ENCODE measurements at regions not wholly inside any gene's neighbourhood (a gene's known extent, or its start where the extent isn't known, plus 50 kb on each side); places are given as distances from the start of the nearest gene placed in this dataset.
"Not testable (repeated sequence)": the region's sequence is repeated elsewhere in the genome, so short reads cannot be mapped to it uniquely, and the experiment has no call there.

GRCh38 chr17:70408768-70409167 is 239.4 kb downstream of the KCNJ2 start:
- no peak overlapping the region for H3K4me3 ChIP-seq (ENCODE audit: low read depth, low read length)
- no peak for DNase-seq (ENCODE audit: low read depth)

DNA sequence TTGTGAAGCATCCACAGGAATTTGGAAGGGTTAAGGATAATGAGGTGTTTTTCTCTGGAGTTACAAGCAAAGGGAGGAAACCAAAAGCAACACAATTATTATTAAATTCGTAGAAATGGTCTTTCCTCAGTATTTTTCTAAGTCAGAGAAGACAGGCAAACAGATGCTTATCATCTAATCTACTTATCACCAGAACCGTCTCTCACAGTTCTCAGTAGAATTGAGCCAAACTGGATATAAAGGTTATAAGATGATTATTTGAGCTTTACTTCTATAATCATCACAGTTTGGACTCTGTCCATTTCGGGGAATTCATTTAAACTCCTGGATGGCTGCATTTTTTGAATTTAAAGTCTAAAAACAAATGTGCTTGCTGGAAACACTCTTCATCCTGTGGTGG is 245.0 kb downstream of the KCNJ2 start:
- no peak overlapping the region for H3K4me3 ChIP-seq (ENCODE audit: low read depth, low read length)
- DNase-seq (ENCODE audit: low read depth) = no peak

GRCh38 chr17:70420861-70421445 is 251.6 kb downstream of the KCNJ2 start:
- peak; percentile 39 for DNase-seq (ENCODE audit: low read depth)
- no peak overlapping the region for H3K4me3 ChIP-seq (ENCODE audit: low read depth, low read length)

DNA sequence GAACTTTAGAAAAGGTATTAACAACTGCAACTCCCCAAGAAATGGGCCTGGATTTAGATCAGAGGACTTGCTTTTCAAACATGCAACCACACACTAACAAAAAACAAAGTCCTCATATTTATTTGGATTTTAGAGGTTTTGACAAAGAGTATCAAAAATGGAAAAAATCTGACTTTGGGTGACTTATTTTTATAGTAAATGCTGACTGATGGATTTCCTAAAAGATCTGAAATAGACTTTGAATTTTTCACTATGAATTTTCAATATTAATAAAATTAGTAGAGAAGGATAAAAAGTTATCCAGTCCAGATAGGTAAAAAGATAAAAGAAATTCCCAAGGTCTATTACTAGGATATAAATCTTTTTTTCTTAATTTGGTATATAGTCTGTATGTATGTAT is 253.5 kb downstream of the KCNJ2 start:
- DNase-seq (ENCODE audit: low read depth) = no peak
- H3K4me3 ChIP-seq (ENCODE audit: low read depth, low read length) = no peak overlapping the region

- H3K4me3 ChIP-seq (ENCODE audit: low read depth, low read length) = no peak overlapping the region
- no peak for DNase-seq (ENCODE audit: low read depth)
These were observed 254.2 kb downstream of the KCNJ2 start for GRCh38 chr17:70423562-70423961.

DNA sequence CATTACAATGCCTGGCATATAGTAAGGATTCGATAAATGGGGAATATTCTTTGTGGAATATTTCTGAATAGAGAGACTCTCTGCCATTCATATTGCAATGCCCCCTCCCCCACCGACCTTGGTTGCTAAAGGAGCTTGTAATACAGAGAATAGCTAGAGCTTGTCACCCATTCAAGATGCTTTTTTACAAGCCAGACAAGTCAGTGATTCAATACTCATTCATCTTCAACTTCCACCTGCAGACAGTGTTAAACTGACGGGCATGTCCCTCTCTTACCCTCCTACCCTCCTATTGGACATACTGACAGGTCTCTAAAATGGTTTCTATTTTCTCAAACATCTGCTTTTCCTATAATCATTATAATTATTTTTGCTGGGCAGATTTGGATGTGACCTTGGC is 257.4 kb downstream of the KCNJ2 start:
- no peak for DNase-seq (ENCODE audit: low read depth)
- no peak overlapping the region for H3K4me3 ChIP-seq (ENCODE audit: low read depth, low read length)

GRCh38 chr17:70434536-70435490 is 265.5 kb downstream of the KCNJ2 start:
- no peak overlapping the region for H3K4me3 ChIP-seq (ENCODE audit: low read depth, low read length)
- no peak for DNase-seq (ENCODE audit: low read depth)

DNA sequence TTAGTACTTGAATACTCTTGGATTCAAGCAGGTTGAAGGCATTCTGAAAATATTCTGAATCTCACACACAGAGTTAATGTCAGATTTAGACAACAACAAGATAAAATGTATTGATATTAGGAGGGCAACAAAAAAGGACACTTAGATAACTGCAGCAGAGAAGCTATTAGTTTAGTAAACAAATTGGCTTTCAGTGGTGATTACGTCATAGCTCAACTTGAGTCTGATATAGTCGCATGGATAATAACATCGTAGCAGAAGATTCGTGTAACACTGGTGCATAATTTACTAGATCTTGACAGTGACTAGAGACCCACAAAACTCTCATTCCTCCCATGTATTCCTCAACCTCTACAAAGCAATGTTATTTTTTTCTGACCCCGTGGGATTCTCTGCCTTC is 268.3 kb downstream of the KCNJ2 start:
- no peak for DNase-seq (ENCODE audit: low read depth)
- H3K4me3 ChIP-seq (ENCODE audit: low read depth, low read length) = no peak overlapping the region

GRCh38 chr17:70446446-70446845 is 277.1 kb downstream of the KCNJ2 start:
- no peak for DNase-seq (ENCODE audit: low read depth)
- H3K4me3 ChIP-seq (ENCODE audit: low read depth, low read length) = no peak overlapping the region

GRCh38 chr17:70447588-70447987 is 278.3 kb downstream of the KCNJ2 start:
- no peak for DNase-seq (ENCODE audit: low read depth)

GRCh38 chr17:70453075-70453474 is 283.7 kb downstream of the KCNJ2 start:
- H3K4me3 ChIP-seq (ENCODE audit: low read depth, low read length); DNase-seq (ENCODE audit: low read depth): not testable (repeated sequence)

More at GRCh38 chr17:70447588-70447987, 278.3 kb downstream of the KCNJ2 start:
- H3K4me3 ChIP-seq (ENCODE audit: low read depth, low read length) = no peak overlapping the region

- H3K4me3 ChIP-seq (ENCODE audit: low read depth, low read length) = no peak overlapping the region
- DNase-seq (ENCODE audit: low read depth) = no peak
These were observed 285.0 kb downstream of the KCNJ2 start for GRCh38 chr17:70454377-70454776.

GRCh38 chr17:70454908-70455307 is 285.6 kb downstream of the KCNJ2 start:
- no peak overlapping the region for H3K4me3 ChIP-seq (ENCODE audit: low read depth, low read length)
- no peak for DNase-seq (ENCODE audit: low read depth)

GRCh38 chr17:70464995-70465394 is 295.7 kb downstream of the KCNJ2 start:
- DNase-seq (ENCODE audit: low read depth) = no peak
- no peak overlapping the region for H3K4me3 ChIP-seq (ENCODE audit: low read depth, low read length)

- H3K4me3 ChIP-seq (ENCODE audit: low read depth, low read length) = no peak overlapping the region
- no peak for DNase-seq (ENCODE audit: low read depth)
These were observed 299.3 kb downstream of the KCNJ2 start for GRCh38 chr17:70468661-70469060.

GRCh38 chr17:70473049-70473448 is 303.7 kb downstream of the KCNJ2 start:
- no peak for DNase-seq (ENCODE audit: low read depth)
- H3K4me3 ChIP-seq (ENCODE audit: low read depth, low read length) = no peak overlapping the region

DNA sequence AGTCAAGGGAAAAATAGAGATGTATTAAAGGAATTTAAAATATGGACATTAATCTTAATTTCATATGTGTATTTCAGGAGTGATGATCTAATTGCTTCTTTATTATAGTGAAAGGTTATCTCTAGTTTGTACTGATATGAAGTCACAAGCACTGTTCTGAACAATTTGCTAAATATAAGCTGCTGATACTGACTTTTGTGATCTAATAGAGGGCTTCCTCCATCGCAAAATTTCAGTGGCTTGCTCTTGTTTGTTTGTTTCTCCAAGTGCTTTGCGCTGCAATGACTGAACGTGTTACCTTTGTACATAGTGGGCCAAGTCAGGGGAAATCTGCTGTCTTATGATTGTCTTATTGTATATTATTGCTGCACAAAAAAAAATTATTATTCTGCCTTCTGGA is 307.0 kb downstream of the KCNJ2 start:
- no peak overlapping the region for H3K4me3 ChIP-seq (ENCODE audit: low read depth, low read length)
- DNase-seq (ENCODE audit: low read depth) = no peak

- DNase-seq (ENCODE audit: low read depth) = peak; percentile 19
- no peak overlapping the region for H3K4me3 ChIP-seq (ENCODE audit: low read depth, low read length)
These were observed 309.6 kb downstream of the KCNJ2 start for GRCh38 chr17:70478902-70479301.

- no peak for DNase-seq (ENCODE audit: low read depth)
- H3K4me3 ChIP-seq (ENCODE audit: low read depth, low read length) = no peak overlapping the region
These were observed 310.4 kb downstream of the KCNJ2 start for GRCh38 chr17:70479779-70480178.

DNA sequence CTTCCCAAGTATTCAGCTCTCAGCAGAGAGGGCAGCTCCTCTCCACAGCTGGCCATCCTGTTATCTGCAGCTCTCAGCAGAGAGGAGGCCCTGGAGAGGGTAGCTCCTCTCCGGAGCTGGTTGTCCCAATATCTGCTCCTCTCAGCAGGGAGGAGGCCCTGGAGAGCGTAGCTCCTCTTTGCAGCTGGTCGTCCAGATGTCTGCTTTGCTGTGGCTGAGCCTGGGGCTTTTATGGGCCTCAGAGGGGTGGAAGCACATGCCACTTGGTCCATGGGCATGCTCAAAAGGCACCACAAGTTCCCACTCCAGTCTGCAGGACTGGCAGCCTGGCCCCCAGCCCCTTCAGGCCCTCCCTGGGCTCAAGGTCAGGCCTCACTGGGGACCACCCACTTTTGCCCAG is 314.3 kb downstream of the KCNJ2 start:
- no peak for DNase-seq (ENCODE audit: low read depth)
- no peak overlapping the region for H3K4me3 ChIP-seq (ENCODE audit: low read depth, low read length)

GRCh38 chr17:70484050-70484449 is 314.7 kb downstream of the KCNJ2 start:
- no peak overlapping the region for H3K4me3 ChIP-seq (ENCODE audit: low read depth, low read length)
- DNase-seq (ENCODE audit: low read depth) = no peak

All from skeletal muscle cell (primary cell).